Stimulated activated CD8-positive, alpha-beta memory T cell treated with anti-CD3 and anti-CD28 coated beads, Interleukin-7, amount 100 ng/mL, for 24 hours (primary cell): ENCODE measurements at regions not wholly inside any gene's neighbourhood (a gene's known extent, or its start where the extent isn't known, plus 50 kb on each side); places are given as distances from the start of the nearest gene placed in this dataset.
"Not testable (repeated sequence)": the region's sequence is repeated elsewhere in the genome, so short reads cannot be mapped to it uniquely, and the experiment has no call there.

Experiments used
- DNase-seq: peaks from one replicate; pipeline ENCODE4 v3.0.0-alpha.2; 2020; ENCODE audit warnings: low read depth

- DNase-seq = not testable (repeated sequence)
Observed at GRCh38 chr9:38123359-38123758, 54.3 kb upstream of the SHB start.

GRCh38 chr9:38120961-38121360 is 51.9 kb upstream of the SHB start:
- DNase-seq = no peak

- no peak for DNase-seq
Observed at GRCh38 chr9:38119560-38120236, 50.7 kb upstream of the SHB start.

GRCh38 chr9:38118862-38119438 is 49.9 kb upstream of the SHB start:
- no peak for DNase-seq
